GM12872 (cell line): ENCODE measurements at regions not wholly inside any gene's neighbourhood (a gene's known extent, or its start where the extent isn't known, plus 50 kb on each side); places are given as distances from the start of the nearest gene placed in this dataset.

Experiments used
- TF ChIP-seq, protein P1 (sequence below): IDR thresholded peaks from 3 replicates; pipeline ENCODE4 v1.5.1; 2011; ENCODE audit warnings: low read depth, mild to moderate bottlenecking, low read length, moderate library complexity; ENCODE audit not compliant: insufficient read depth

GRCh38 chr1:14165371-14165801 lies 433.1 kb upstream of the KAZN start:
- TF ChIP-seq, protein P1, sequence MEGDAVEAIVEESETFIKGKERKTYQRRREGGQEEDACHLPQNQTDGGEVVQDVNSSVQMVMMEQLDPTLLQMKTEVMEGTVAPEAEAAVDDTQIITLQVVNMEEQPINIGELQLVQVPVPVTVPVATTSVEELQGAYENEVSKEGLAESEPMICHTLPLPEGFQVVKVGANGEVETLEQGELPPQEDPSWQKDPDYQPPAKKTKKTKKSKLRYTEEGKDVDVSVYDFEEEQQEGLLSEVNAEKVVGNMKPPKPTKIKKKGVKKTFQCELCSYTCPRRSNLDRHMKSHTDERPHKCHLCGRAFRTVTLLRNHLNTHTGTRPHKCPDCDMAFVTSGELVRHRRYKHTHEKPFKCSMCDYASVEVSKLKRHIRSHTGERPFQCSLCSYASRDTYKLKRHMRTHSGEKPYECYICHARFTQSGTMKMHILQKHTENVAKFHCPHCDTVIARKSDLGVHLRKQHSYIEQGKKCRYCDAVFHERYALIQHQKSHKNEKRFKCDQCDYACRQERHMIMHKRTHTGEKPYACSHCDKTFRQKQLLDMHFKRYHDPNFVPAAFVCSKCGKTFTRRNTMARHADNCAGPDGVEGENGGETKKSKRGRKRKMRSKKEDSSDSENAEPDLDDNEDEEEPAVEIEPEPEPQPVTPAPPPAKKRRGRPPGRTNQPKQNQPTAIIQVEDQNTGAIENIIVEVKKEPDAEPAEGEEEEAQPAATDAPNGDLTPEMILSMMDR = no peak

DNA sequence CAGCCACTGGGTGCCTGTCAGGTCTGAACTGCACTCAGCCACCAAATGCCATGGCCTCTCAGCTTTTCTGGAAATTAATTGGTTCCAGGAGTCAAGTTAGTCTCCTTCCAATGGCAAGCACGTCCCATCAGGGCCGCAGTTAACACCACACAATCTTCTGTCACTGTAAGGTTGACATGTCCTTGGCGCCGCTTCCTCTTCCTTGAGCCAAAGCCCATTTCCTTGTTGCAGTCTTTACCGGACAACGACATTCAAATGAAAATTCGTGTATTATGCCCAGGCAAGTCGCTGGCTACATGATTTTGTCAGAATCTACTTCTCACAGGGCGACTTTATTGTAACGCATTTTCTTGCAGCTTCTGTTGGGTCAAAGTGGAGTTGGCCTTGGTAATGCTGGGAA lies 430.6 kb upstream of the KAZN start:
- TF ChIP-seq, protein P1 = no peak

GRCh38 chr1:14168326-14169063 lies 430.0 kb upstream of the KAZN start:
- TF ChIP-seq, protein P1 = no peak

DNA sequence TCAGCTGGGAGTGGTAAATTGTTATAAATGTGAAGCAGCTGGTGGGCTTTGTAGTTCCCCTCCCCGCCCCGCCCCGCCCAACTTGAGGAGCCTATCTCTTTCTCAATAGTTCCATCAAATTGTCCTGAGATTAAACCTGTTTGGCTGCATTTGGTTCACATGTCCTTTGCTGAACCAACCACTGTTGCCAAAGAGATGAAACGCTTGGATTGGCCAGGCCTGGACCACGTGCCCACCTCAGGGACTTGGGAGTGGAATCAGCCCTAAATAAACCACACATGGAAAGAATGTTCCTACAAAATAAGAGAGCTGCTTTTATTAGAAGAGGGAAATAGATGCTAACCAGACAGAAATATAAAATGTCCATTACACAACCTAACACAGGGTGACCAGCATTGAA lies 424.9 kb upstream of the KAZN start:
- TF ChIP-seq, protein P1 = no peak

DNA sequence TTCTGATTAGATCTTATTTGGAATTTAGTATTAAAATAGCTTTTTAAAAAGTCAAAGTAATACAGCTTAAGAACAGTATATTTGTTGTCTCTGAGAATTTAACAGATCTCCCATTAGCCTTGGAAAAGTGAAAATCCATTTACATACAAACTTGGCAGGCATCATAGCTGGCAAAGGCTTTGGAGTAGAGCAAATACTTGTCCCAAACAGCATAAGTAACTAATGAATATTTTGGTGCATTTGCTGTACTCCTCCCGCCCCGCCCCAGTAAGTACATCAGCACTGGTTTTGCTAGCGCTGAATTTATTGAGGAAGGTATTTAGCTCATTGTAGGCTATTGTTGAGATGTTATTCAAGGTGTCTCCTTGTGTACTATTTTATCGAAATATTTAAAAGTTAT lies 417.7 kb upstream of the KAZN start:
- TF ChIP-seq, protein P1 = no peak

DNA sequence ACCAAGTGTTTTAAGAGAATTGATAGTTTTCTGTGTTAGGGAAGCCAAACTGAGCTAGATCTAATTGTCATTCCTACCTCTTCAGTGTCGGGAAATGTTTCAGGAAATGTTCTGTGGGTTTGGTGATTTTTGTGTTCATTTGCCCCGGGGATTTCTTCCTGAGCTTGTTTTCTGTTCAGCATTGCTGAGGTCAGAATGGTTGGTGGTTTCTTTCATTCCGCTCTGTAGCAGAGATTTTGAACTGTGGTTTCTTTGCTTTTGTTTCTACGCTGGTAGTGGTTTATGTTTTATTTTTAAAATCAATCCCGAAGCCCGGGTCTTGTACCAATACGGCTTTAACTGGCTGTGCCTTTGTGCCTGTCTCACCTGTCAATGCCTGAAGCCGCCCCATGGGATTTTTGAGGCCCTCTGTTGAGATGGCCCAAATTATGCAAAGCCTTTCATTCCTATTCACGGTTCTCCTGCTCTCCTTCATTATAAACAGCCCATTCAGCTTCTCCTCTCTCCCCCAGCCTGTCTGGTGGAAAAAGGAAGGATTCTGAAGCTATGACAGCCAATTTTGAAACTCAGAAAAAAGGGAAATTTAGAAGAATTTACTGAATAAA lies 417.2 kb upstream of the KAZN start:
- TF ChIP-seq, protein P1 = no peak

DNA sequence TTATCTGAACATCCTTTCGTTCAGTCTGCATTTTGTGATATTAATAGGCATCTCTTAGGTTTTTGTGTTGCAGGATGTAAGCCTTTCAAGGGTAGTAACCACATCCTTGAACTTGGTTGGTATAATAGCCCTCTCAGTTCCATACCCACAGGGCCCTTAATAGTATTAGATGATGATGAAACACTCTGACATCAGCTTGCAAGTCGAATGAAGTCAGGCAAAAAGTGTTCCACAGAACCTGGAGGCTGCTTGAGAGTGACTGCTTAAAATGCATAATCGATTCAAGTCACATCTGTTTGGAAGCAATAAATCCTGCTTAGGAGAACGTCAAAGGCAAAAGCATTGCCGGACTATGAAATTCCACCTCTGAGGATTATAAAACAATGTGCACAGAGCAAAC lies 415.6 kb upstream of the KAZN start:
- TF ChIP-seq, protein P1 = no peak
